OCI-LY3 (cell line): ENCODE measurements at regions not wholly inside any gene's neighbourhood (a gene's known extent, or its start where the extent isn't known, plus 50 kb on each side); places are given as distances from the start of the nearest gene placed in this dataset.

Source experiments
- EZH2phosphoT487 ChIP-seq: fragments of 200-600 bp; shearing (Covaris generic); IDR thresholded peaks from 2 replicates; pipeline ENCODE4 v1.6.1; 2018; ENCODE audit warnings: antibody characterized with exemption, mixed run types, low read depth
- TF ChIP-seq, protein P1 (sequence below): fragments of 200-600, 300-600 bp; sonication (generic); IDR thresholded peaks from 2 replicates; pipeline ENCODE4 v1.5.1; 2014; ENCODE audit warnings: antibody characterized with exemption, low read length, low read depth

DNA sequence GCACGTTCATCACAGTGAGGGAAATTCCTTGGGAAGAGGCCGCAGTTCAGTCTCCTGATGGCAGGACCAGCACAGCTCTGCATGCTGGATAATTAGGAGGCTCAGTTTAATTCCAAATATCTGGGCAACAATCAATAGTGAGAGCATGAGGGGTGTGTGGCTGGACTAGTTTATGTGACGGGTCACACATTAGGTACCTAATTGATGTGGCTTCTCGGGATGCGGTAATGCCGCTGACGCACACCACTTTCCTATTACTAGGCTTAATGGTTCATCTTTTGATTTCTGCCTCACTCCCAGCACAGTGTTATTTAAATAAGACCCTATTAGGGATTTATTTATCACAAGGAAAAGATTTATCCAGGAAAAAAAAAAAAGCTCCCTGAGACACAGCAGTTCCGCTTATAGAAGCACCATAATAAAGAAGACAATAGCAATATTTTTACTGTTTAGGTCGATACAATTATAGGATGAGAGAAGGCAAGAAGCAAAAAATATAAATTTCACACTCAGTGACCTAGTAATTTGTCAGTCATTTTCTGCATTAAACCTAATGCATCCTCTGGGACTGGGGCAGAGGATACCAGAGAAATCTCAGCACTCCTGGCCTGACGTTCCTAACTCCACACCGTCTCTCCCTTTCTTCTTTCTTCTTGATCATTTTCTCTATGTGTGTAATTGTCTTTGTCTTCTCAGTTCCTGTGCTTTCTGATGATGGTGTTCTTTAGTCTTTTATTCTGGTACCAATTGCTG, 264.7 kb upstream of the SLC14A2 start:
- TF ChIP-seq, protein P1, sequence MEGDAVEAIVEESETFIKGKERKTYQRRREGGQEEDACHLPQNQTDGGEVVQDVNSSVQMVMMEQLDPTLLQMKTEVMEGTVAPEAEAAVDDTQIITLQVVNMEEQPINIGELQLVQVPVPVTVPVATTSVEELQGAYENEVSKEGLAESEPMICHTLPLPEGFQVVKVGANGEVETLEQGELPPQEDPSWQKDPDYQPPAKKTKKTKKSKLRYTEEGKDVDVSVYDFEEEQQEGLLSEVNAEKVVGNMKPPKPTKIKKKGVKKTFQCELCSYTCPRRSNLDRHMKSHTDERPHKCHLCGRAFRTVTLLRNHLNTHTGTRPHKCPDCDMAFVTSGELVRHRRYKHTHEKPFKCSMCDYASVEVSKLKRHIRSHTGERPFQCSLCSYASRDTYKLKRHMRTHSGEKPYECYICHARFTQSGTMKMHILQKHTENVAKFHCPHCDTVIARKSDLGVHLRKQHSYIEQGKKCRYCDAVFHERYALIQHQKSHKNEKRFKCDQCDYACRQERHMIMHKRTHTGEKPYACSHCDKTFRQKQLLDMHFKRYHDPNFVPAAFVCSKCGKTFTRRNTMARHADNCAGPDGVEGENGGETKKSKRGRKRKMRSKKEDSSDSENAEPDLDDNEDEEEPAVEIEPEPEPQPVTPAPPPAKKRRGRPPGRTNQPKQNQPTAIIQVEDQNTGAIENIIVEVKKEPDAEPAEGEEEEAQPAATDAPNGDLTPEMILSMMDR = no peak
- TF ChIP-seq EZH2phosphoT487 = no peak
